ENCODE measurements at regions not wholly inside any gene's neighbourhood (a gene's known extent, or its start where the extent isn't known, plus 50 kb on each side); places are given as distances from the start of the nearest gene placed in this dataset.

DNA sequence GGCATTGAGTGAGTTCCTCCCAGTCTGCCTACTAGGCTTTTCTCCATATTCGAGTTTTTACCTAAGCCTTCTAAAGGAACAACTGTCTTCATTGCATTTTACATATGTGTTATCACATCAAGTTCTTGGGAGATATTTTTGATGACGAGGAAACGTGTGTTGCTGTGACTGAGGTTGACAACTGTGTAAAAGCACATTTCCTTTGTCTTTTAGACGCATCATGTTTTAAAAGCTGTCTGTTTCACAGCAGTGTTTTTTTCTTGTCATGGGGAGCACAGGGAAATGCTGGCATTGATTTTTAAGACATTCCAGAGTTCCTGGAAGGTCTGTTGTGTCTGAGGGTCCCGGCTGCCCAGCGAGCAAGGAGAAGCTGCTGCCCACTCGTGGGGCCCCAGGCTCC lies 381.8 kb downstream of the DCDC2C start:
- Histone ChIP-seq H3K9me3 (no peaks in the 10 kb centered on the region), H3K4me1 (no peaks in the 10 kb centered on the region), H3K36me3 (no peaks in the 10 kb centered on the region), H3K4me3 (no peak overlapping the region), H3K27ac (no peak overlapping the region), H3K27me3 (no peaks in the 10 kb centered on the region)
- DNase-seq (ENCODE audit: low spot score in 2 of 2), result no peak
- TF ChIP-seq POLR2A (IDR thresholded peaks at IDR 0.05) (no peak), POLR2AphosphoS5 (IDR thresholded peaks at IDR 0.05) (no peak)
- TF ChIP-seq, protein P1, sequence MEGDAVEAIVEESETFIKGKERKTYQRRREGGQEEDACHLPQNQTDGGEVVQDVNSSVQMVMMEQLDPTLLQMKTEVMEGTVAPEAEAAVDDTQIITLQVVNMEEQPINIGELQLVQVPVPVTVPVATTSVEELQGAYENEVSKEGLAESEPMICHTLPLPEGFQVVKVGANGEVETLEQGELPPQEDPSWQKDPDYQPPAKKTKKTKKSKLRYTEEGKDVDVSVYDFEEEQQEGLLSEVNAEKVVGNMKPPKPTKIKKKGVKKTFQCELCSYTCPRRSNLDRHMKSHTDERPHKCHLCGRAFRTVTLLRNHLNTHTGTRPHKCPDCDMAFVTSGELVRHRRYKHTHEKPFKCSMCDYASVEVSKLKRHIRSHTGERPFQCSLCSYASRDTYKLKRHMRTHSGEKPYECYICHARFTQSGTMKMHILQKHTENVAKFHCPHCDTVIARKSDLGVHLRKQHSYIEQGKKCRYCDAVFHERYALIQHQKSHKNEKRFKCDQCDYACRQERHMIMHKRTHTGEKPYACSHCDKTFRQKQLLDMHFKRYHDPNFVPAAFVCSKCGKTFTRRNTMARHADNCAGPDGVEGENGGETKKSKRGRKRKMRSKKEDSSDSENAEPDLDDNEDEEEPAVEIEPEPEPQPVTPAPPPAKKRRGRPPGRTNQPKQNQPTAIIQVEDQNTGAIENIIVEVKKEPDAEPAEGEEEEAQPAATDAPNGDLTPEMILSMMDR (IDR thresholded peaks at IDR 0.05), result no peak
- intact Hi-C loops (cut with DNase I; ENCODE audit: low total_unique reads), result no loop called here

GRCh38 chr2:4090668-4091630 lies 387.6 kb downstream of the DCDC2C start:
- no peak for TF ChIP-seq POLR2AphosphoS5 (IDR thresholded peaks at IDR 0.05)
- TF ChIP-seq, protein P1 (IDR thresholded peaks at IDR 0.05), result no peak
- no peak for TF ChIP-seq POLR2A (IDR thresholded peaks at IDR 0.05)
- Histone ChIP-seq H3K4me3 (no peak overlapping the region), H3K4me1 (no peaks in the 10 kb centered on the region), H3K27me3 (no peaks in the 10 kb centered on the region), H3K9me3 (no peaks in the 10 kb centered on the region), H3K27ac (no peak overlapping the region), H3K36me3 (no peaks in the 10 kb centered on the region)
- intact Hi-C loops (cut with DNase I; ENCODE audit: low total_unique reads), result no loop called here
- no peak for DNase-seq (ENCODE audit: low spot score in 2 of 2)

DNA sequence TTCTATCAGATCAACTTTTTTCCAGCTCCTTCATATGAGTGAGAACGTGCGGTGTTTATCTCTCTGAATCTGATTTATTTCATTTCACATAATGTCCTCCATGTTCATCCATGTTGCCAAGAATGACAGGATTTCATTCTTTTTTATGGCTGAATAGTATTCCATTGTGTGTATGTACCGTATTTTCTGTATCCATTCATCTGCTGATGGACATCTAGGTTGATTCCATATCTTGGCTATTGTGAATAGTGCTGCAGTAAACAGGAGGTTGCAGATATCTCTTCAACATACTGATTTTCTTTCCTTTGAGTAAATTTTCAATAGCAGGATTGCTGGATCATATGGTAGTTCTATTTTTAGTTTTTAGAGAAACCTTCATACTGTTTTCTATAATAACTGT lies 388.5 kb downstream of the DCDC2C start:
- H3K4me1 ChIP-seq, result no peaks in the 10 kb centered on the region
- no peaks in the 10 kb centered on the region for H3K36me3 ChIP-seq
- no peaks in the 10 kb centered on the region for H3K27me3 ChIP-seq
- no peaks in the 10 kb centered on the region for H3K9me3 ChIP-seq
- DNase-seq (ENCODE audit: low spot score in 2 of 2), result no peak
- TF ChIP-seq, protein P1 (IDR thresholded peaks at IDR 0.05), result no peak
- TF ChIP-seq POLR2A (IDR thresholded peaks at IDR 0.05), result no peak
- TF ChIP-seq POLR2AphosphoS5 (IDR thresholded peaks at IDR 0.05), result no peak
- no peak overlapping the region for H3K27ac ChIP-seq
- no peak overlapping the region for H3K4me3 ChIP-seq
- intact Hi-C loops (cut with DNase I; ENCODE audit: low total_unique reads), result no loop called here

- no peak overlapping the region for H3K27ac ChIP-seq
- H3K27me3 ChIP-seq, result no peaks in the 10 kb centered on the region
- H3K9me3 ChIP-seq, result no peaks in the 10 kb centered on the region
- no peak overlapping the region for H3K4me3 ChIP-seq
- TF ChIP-seq POLR2A (IDR thresholded peaks at IDR 0.05) (no peak), POLR2AphosphoS5 (IDR thresholded peaks at IDR 0.05) (no peak)
- TF ChIP-seq, protein P1 (IDR thresholded peaks at IDR 0.05), result no peak
- H3K4me1 ChIP-seq, result no peaks in the 10 kb centered on the region
- no peaks in the 10 kb centered on the region for H3K36me3 ChIP-seq
- no peak for DNase-seq (ENCODE audit: low spot score in 2 of 2)
- intact Hi-C loops (cut with DNase I; ENCODE audit: low total_unique reads), result no loop called here
Measured at GRCh38 chr2:4094743-4095142, 391.4 kb downstream of the DCDC2C start.

- no peaks in the 10 kb centered on the region for H3K4me1 ChIP-seq
- no peak overlapping the region for H3K4me3 ChIP-seq
- intact Hi-C loops (cut with DNase I; ENCODE audit: low total_unique reads), result no loop called here
- H3K27ac ChIP-seq, result no peak overlapping the region
- DNase-seq (ENCODE audit: low spot score in 2 of 2), result no peak
- no peak for TF ChIP-seq POLR2A (IDR thresholded peaks at IDR 0.05)
- no peak for TF ChIP-seq POLR2AphosphoS5 (IDR thresholded peaks at IDR 0.05)
- TF ChIP-seq, protein P1 (IDR thresholded peaks at IDR 0.05), result no peak
- H3K36me3 ChIP-seq, result no peaks in the 10 kb centered on the region
- no peaks in the 10 kb centered on the region for H3K27me3 ChIP-seq
- no peaks in the 10 kb centered on the region for H3K9me3 ChIP-seq
Measured at GRCh38 chr2:4096978-4097766, 393.8 kb downstream of the DCDC2C start.

Measured in breast epithelium (tissue), 4 donors.